ENCODE measurements at regions not wholly inside any gene's neighbourhood (a gene's known extent, or its start where the extent isn't known, plus 50 kb on each side); places are given as distances from the start of the nearest gene placed in this dataset.

GRCh38 chr22:49242480-49242879 lies 585.2 kb downstream of the BRD1 start:
- POLR2A ChIA-PET: no interaction called here
- no TSS peak for BruUV-seq (replicated peaks)
- DNase-seq (ENCODE audit: low read depth, low spot score) (no peak), ATAC-seq (no peak)
- CTCF ChIA-PET: no interaction called here
- H3K36me3 ChIP-seq (ENCODE audit: control insufficient read depth, insufficient read depth, low read length): no peaks in the 10 kb centered on the region
- no peaks in the 10 kb centered on the region; the same call in 1 of the 2 replicates for H3K27me3 ChIP-seq (ENCODE audit: control insufficient read depth, insufficient read depth, low read length)
- no peaks in the 10 kb centered on the region for H3K9me3 ChIP-seq (ENCODE audit: control insufficient read depth, insufficient read depth, low read depth, low read length)
- intact Hi-C loops (cut with micrococcal nuclease; ENCODE audit: unreplicated experiment) (no loop called here), in situ Hi-C loops (cut with HindIII; ENCODE audit: low pct_unique_long_range_greater_than_20kb, low sequenced_read_pairs) (no loop called here)
- no peaks in the 10 kb centered on the region for H3K4me1 ChIP-seq (ENCODE audit: control insufficient read depth, insufficient read depth, low read length)
- TF ChIP-seq SIN3A (IDR thresholded peaks at IDR 0.05; ENCODE audit: borderline replicate concordance, insufficient read depth, low read depth, low read length): no peak
- no peak for TF ChIP-seq POLR2AphosphoS5 (IDR thresholded peaks at IDR 0.05; ENCODE audit: low read depth, low read length)
- no peak for TF ChIP-seq TCF7L2 (IDR thresholded peaks at IDR 0.05; ENCODE audit: low read depth, low read length)
- no peak for TF ChIP-seq CTCF (IDR thresholded peaks at IDR 0.05)
- TF ChIP-seq REST (IDR thresholded peaks at IDR 0.05; ENCODE audit: insufficient read depth in 1 of 2, low read depth in 2 of 2, low read length in 1 of 2): no peak
- H3K4me3 ChIP-seq (ENCODE audit: low read depth in 2 of 2, low read length in 2 of 2): no peak overlapping the region
- H3K27ac ChIP-seq (ENCODE audit: low read length): no peak overlapping the region

GRCh38 chr22:49241174-49241851 lies 586.4 kb downstream of the BRD1 start:
- Histone ChIP-seq H3K9me3 (ENCODE audit: control insufficient read depth, insufficient read depth, low read depth, low read length) (no peaks in the 10 kb centered on the region), H3K4me1 (ENCODE audit: control insufficient read depth, insufficient read depth, low read length) (no peaks in the 10 kb centered on the region), H3K27ac (ENCODE audit: low read length) (no peak overlapping the region), H3K4me3 (ENCODE audit: low read depth in 2 of 2, low read length in 2 of 2) (no peak overlapping the region), H3K36me3 (ENCODE audit: control insufficient read depth, insufficient read depth, low read length) (no peaks in the 10 kb centered on the region), H3K27me3 (ENCODE audit: control insufficient read depth, insufficient read depth, low read length) (no peaks in the 10 kb centered on the region; the same call in 1 of the 2 replicates)
- intact Hi-C loops (cut with micrococcal nuclease; ENCODE audit: unreplicated experiment): no loop called here
- ATAC-seq (no peak), DNase-seq (ENCODE audit: low read depth, low spot score) (no peak)
- in situ Hi-C loops (cut with HindIII; ENCODE audit: low pct_unique_long_range_greater_than_20kb, low sequenced_read_pairs): no loop called here
- no TSS peak for BruUV-seq (replicated peaks)
- ChIA-PET CTCF (no interaction called here), POLR2A (no interaction called here)
- TF ChIP-seq REST (IDR thresholded peaks at IDR 0.05; ENCODE audit: insufficient read depth in 1 of 2, low read depth in 2 of 2, low read length in 1 of 2): no peak
- no peak for TF ChIP-seq CTCF (IDR thresholded peaks at IDR 0.05)
- no peak for TF ChIP-seq POLR2AphosphoS5 (IDR thresholded peaks at IDR 0.05; ENCODE audit: low read depth, low read length)
- TF ChIP-seq SIN3A (IDR thresholded peaks at IDR 0.05; ENCODE audit: borderline replicate concordance, insufficient read depth, low read depth, low read length): no peak
- TF ChIP-seq TCF7L2 (IDR thresholded peaks at IDR 0.05; ENCODE audit: low read depth, low read length): no peak

Measured in Panc1 (cell line).